Keratinocyte (primary cell): ENCODE measurements at regions not wholly inside any gene's neighbourhood (a gene's known extent, or its start where the extent isn't known, plus 50 kb on each side); places are given as distances from the start of the nearest gene placed in this dataset.
"Not testable (repeated sequence)": the region's sequence is repeated elsewhere in the genome, so short reads cannot be mapped to it uniquely, and the experiment has no call there.

Experiments used
- DNase-seq: peaks from one replicate; pipeline ENCODE4 v3.0.0-alpha.2; 2011; ENCODE audit warnings: low read depth, missing footprints, low spot score
- FAIRE-seq: peaks from 2 replicates; lab custom pipeline; 2011; peaks lifted over from hg19 to GRCh38; lab: Jason Lieb, UNC
- H2AFZ ChIP-seq: 2 replicates; pipeline ENCODE4 v1.6.0; 2012; ENCODE audit warnings: low read length, control low read depth, inconsistent platforms; ENCODE audit not compliant: control insufficient read depth
- H3K27ac ChIP-seq: 2 replicates; pipeline ENCODE4 v1.5.1; 2011; ENCODE audit warnings: low read length; ENCODE audit not compliant: control insufficient read depth, insufficient read depth
- H3K27me3 ChIP-seq: 3 replicates; pipeline ENCODE4 v1.6.0; 2011; ENCODE audit warnings: low read length; ENCODE audit not compliant: control insufficient read depth, insufficient read depth; ENCODE audit errors: extremely low read depth
- H3K36me3 ChIP-seq, 2 experiments: 2 replicates in 1 of 2; 3 replicates in 1 of 2; pipeline ENCODE4 v1.5.1; 2011; ENCODE audit warnings: low read length in 2 of 2, mild to moderate bottlenecking in 1 of 2; ENCODE audit not compliant: control insufficient read depth in 2 of 2, insufficient read depth in 2 of 2; ENCODE audit errors: extremely low read depth in 1 of 2
- H3K4me1 ChIP-seq: 3 replicates; pipeline ENCODE4 v1.5.1; 2011; ENCODE audit warnings: low read length; ENCODE audit not compliant: control insufficient read depth, insufficient read depth; ENCODE audit errors: extremely low read depth
- H3K4me2 ChIP-seq: 3 replicates; pipeline ENCODE4 v1.6.0; 2011; ENCODE audit warnings: low read depth, low read length; ENCODE audit not compliant: control insufficient read depth, insufficient read depth; ENCODE audit errors: extremely low read depth
- H3K4me3 ChIP-seq, 3 experiments: fragments of 200-600 bp in 1 of 3; sonication (generic) in 1 of 3; 2 replicates in 2 of 3; 3 replicates in 1 of 3; pipeline ENCODE4 v1.5.1; 2011 to 2016; ENCODE audit warnings: low read length in 3 of 3, mild to moderate bottlenecking in 3 of 3, control low read depth in 2 of 3, inconsistent platforms in 1 of 3, low read depth in 1 of 3, mixed read lengths in 1 of 3, mixed run types in 1 of 3, moderate library complexity in 1 of 3; ENCODE audit not compliant: control insufficient read depth in 2 of 3, insufficient read depth in 2 of 3; ENCODE audit errors: extremely low read depth in 1 of 3
- H3K79me2 ChIP-seq: 2 replicates; pipeline ENCODE4 v1.6.0; 2012; ENCODE audit warnings: low read length; ENCODE audit not compliant: control insufficient read depth, insufficient read depth
- H3K9ac ChIP-seq: 3 replicates; pipeline ENCODE4 v1.6.0; 2011; ENCODE audit warnings: low read length; ENCODE audit not compliant: control insufficient read depth, insufficient read depth; ENCODE audit errors: extremely low read depth
- H3K9me1 ChIP-seq: 3 replicates; pipeline ENCODE4 v1.6.0; 2011; ENCODE audit warnings: low read length; ENCODE audit not compliant: control insufficient read depth, insufficient read depth; ENCODE audit errors: extremely low read depth
- H3K9me3 ChIP-seq: 2 replicates; pipeline ENCODE4 v1.5.1; 2012; ENCODE audit warnings: low read depth, low read length; ENCODE audit not compliant: control insufficient read depth
- H4K20me1 ChIP-seq: 3 replicates; pipeline ENCODE4 v1.6.0; 2011; ENCODE audit warnings: low read length; ENCODE audit not compliant: control insufficient read depth, insufficient read depth; ENCODE audit errors: extremely low read depth
- CTCF ChIP-seq, 3 experiments: IDR thresholded peaks in 1 of 3; conservative IDR thresholded peaks in 1 of 3; optimal IDR thresholded peaks in 1 of 3; 2 replicates in 2 of 3; 3 replicates in 1 of 3; pipeline versions ENCODE3 to v1.5.1; 2011; ENCODE audit warnings: low read length in 3 of 3, mild to moderate bottlenecking in 3 of 3, moderate library complexity in 2 of 3, control low read depth in 1 of 3, inconsistent platforms in 1 of 3; ENCODE audit not compliant: insufficient read depth in 2 of 3; ENCODE audit errors: extremely low read depth in 1 of 3
- EZH2 ChIP-seq: IDR thresholded peaks from one replicate; pipeline ENCODE4 v1.6.1; 2012; ENCODE audit warnings: inconsistent platforms, mild to moderate bottlenecking, low read length, moderate library complexity
- dilution Hi-C: fragments of 300-500 bp; cut with MboI; formaldehyde crosslinking; loops from one replicate; pipeline ENCODE4 v1.7.0; 2020; ENCODE audit warnings: low sequenced_read_pairs; ENCODE audit not compliant: extremely low pct_ligation_motif_present

GRCh38 chr3:102361101-102361500 is 73.7 kb upstream of the ZPLD1 start:
- Histone ChIP-seq H3K36me3 (no peaks in the 10 kb centered on the region), H3K4me2 (no peak overlapping the region), H2AFZ (no peak overlapping the region), H4K20me1 (no peaks in the 10 kb centered on the region), H3K4me3 (no peak overlapping the region), H3K4me1 (no peaks in the 10 kb centered on the region), H3K27me3 (no peaks in the 10 kb centered on the region), H3K79me2 (no peaks in the 10 kb centered on the region), H3K9me1 (no peaks in the 10 kb centered on the region), H3K9me3 (no peaks in the 10 kb centered on the region), H3K9ac (no peak overlapping the region), H3K27ac (no peak overlapping the region)
- FAIRE-seq: no peak
- TF ChIP-seq CTCF (optimal IDR thresholded peaks at IDR 0.05 in 1 of 3, IDR thresholded peaks at IDR 0.05 in 1 of 3, conservative IDR thresholded peaks at IDR 0.05 in 1 of 3; ENCODE audit: extremely low read depth in 1 of 3, insufficient read depth in 2 of 3, low read length in 3 of 3) (no peak), EZH2 (no peak)
- dilution Hi-C loops: no loop called here
- DNase-seq: no peak

GRCh38 chr3:102366116-102366515 is 68.7 kb upstream of the ZPLD1 start:
- H3K9ac ChIP-seq, H3K79me2 ChIP-seq, H4K20me1 ChIP-seq, FAIRE-seq, H3K9me3 ChIP-seq, H2AFZ ChIP-seq, dilution Hi-C loops, H3K9me1 ChIP-seq, DNase-seq, H3K4me3 ChIP-seq, H3K27me3 ChIP-seq, H3K36me3 ChIP-seq, H3K27ac ChIP-seq, H3K4me1 ChIP-seq, H3K4me2 ChIP-seq: not testable (repeated sequence)

- H3K36me3 ChIP-seq: no peaks in the 10 kb centered on the region
- no peaks in the 10 kb centered on the region for H3K9me1 ChIP-seq
- dilution Hi-C loops: no loop called here
- no peak overlapping the region for H2AFZ ChIP-seq
- H4K20me1 ChIP-seq: no peaks in the 10 kb centered on the region
- H3K4me3 ChIP-seq: no peak overlapping the region
- FAIRE-seq: no peak
- H3K27me3 ChIP-seq: no peaks in the 10 kb centered on the region
- H3K27ac ChIP-seq: no peak overlapping the region
- no peak overlapping the region for H3K4me2 ChIP-seq
- H3K4me1 ChIP-seq: peaks cover 18% of the 10 kb centered on the region
- TF ChIP-seq CTCF (optimal IDR thresholded peaks at IDR 0.05 in 1 of 3, IDR thresholded peaks at IDR 0.05 in 1 of 3, conservative IDR thresholded peaks at IDR 0.05 in 1 of 3; ENCODE audit: extremely low read depth in 1 of 3, insufficient read depth in 2 of 3, low read length in 3 of 3) (no peak), EZH2 (no peak)
- DNase-seq: no peak
- no peaks in the 10 kb centered on the region for H3K79me2 ChIP-seq
- no peak overlapping the region for H3K9ac ChIP-seq
- H3K9me3 ChIP-seq: no peaks in the 10 kb centered on the region
Observed at GRCh38 chr3:102374863-102375634, 59.8 kb upstream of the ZPLD1 start.
